SK-N-SH (cell line): ENCODE measurements at regions not wholly inside any gene's neighbourhood (a gene's known extent, or its start where the extent isn't known, plus 50 kb on each side); places are given as distances from the start of the nearest gene placed in this dataset.

Experiments used
- EP300 ChIP-seq, 2 experiments: IDR thresholded peaks; 2 replicates each; pipeline versions ENCODE4 v1.4.0 to v1.6.1; 2012; ENCODE audit warnings: borderline replicate concordance in 1 of 2, low read depth in 1 of 2, low read length in 1 of 2
- EZH2phosphoT487 ChIP-seq: fragments of 200-600 bp; sonication (generic); IDR thresholded peaks from 2 replicates; pipeline ENCODE4 v1.6.1; 2017; ENCODE audit warnings: low read depth, mixed run types, mild to moderate bottlenecking, antibody characterized with exemption, moderate library complexity, borderline replicate concordance
- JUND ChIP-seq: IDR thresholded peaks from 2 replicates; pipeline ENCODE4 v1.4.0; 2012
- MXI1 ChIP-seq: IDR thresholded peaks from 2 replicates; pipeline ENCODE4 v1.6.1; 2012; ENCODE audit warnings: mild to moderate bottlenecking, low read depth, low read length, improper control_type of control experiment
- NFIC ChIP-seq: IDR thresholded peaks from 2 replicates; pipeline ENCODE4 v1.4.0; 2012; ENCODE audit warnings: borderline replicate concordance
- PBX3 ChIP-seq: IDR thresholded peaks from 2 replicates; pipeline ENCODE4; 2012
- POLR2AphosphoS5 ChIP-seq: IDR thresholded peaks from 2 replicates; pipeline ENCODE4 v1.6.1; 2012; ENCODE audit warnings: low read depth, low read length
- RCOR1 ChIP-seq: fragments of 150-350 bp; IDR thresholded peaks from 2 replicates; pipeline ENCODE4 v1.6.1; 2017; ENCODE audit warnings: antibody characterized with exemption, low read length
- SIN3A ChIP-seq: IDR thresholded peaks from 2 replicates; pipeline ENCODE4 v1.6.1; 2012; ENCODE audit warnings: low read depth, mild to moderate bottlenecking, low read length, moderate library complexity, borderline replicate concordance
- TCF12 ChIP-seq: IDR thresholded peaks from 2 replicates; pipeline ENCODE4 v1.4.0; 2012
- TEAD4 ChIP-seq: IDR thresholded peaks from 2 replicates; pipeline ENCODE4 v1.4.0; 2012; ENCODE audit warnings: mild to moderate bottlenecking, borderline replicate concordance; ENCODE audit not compliant: insufficient read depth
- TF ChIP-seq, protein P1 (sequence below): fragments of 200-600 bp; sonication (generic); IDR thresholded peaks from 2 replicates; pipeline ENCODE4 v1.6.1; 2017; ENCODE audit warnings: antibody characterized with exemption, mild to moderate bottlenecking, moderate library complexity

- no peak for TF ChIP-seq SIN3A
- no peak for TF ChIP-seq MXI1
- no peak for TF ChIP-seq NFIC
- TF ChIP-seq, protein P1, sequence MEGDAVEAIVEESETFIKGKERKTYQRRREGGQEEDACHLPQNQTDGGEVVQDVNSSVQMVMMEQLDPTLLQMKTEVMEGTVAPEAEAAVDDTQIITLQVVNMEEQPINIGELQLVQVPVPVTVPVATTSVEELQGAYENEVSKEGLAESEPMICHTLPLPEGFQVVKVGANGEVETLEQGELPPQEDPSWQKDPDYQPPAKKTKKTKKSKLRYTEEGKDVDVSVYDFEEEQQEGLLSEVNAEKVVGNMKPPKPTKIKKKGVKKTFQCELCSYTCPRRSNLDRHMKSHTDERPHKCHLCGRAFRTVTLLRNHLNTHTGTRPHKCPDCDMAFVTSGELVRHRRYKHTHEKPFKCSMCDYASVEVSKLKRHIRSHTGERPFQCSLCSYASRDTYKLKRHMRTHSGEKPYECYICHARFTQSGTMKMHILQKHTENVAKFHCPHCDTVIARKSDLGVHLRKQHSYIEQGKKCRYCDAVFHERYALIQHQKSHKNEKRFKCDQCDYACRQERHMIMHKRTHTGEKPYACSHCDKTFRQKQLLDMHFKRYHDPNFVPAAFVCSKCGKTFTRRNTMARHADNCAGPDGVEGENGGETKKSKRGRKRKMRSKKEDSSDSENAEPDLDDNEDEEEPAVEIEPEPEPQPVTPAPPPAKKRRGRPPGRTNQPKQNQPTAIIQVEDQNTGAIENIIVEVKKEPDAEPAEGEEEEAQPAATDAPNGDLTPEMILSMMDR: no peak
- no peak for TF ChIP-seq EZH2phosphoT487
- no peak for TF ChIP-seq JUND
- no peak for TF ChIP-seq EP300 (IDR thresholded peaks at IDR 0.05; ENCODE audit: borderline replicate concordance in 1 of 2, low read depth in 1 of 2, low read length in 1 of 2)
- no peak for TF ChIP-seq TEAD4
- no peak for TF ChIP-seq POLR2AphosphoS5
- no peak for TF ChIP-seq TCF12
- no peak for TF ChIP-seq PBX3
- TF ChIP-seq RCOR1: no peak
Measured at GRCh38 chr9:36778682-36779081, 206.0 kb downstream of the MELK start.
